ENCODE measurements at regions not wholly inside any gene's neighbourhood (a gene's known extent, or its start where the extent isn't known, plus 50 kb on each side); places are given as distances from the start of the nearest gene placed in this dataset.
"Not testable (repeated sequence)": the region's sequence is repeated elsewhere in the genome, so short reads cannot be mapped to it uniquely, and the experiment has no call there.

GRCh38 chr20:30487461-30487860 is 770.0 kb upstream of the DEFB115 start:
- TF ChIP-seq ARNTL (CRISPR knock-in tag; IDR thresholded peaks at IDR 0.05; ENCODE audit: borderline replicate concordance, low read depth); ZFP3 (CRISPR knock-in tag; IDR thresholded peaks at IDR 0.05); POU6F1 (CRISPR knock-in tag; IDR thresholded peaks at IDR 0.05; ENCODE audit: borderline replicate concordance, low read depth); ZFP30 (CRISPR knock-in tag; IDR thresholded peaks at IDR 0.05); CREB5 (CRISPR knock-in tag; IDR thresholded peaks at IDR 0.05; ENCODE audit: low read depth); ESRRG (CRISPR knock-in tag; IDR thresholded peaks at IDR 0.05): not testable (repeated sequence)
